IMR-90 (cell line): ENCODE measurements at regions not wholly inside any gene's neighbourhood (a gene's known extent, or its start where the extent isn't known, plus 50 kb on each side); places are given as distances from the start of the nearest gene placed in this dataset.

Experiments used
- ATAC-seq: fragments of 200-7000 bp; cut with Tn5 transposase; 2 replicates; pipeline ENCODE4 v1.9.1; 2020; ENCODE audit warnings: low read depth, mild to moderate bottlenecking, moderate library complexity
- BruUV-seq: library from RNA; stranded (reverse); fragments of 400-500 nt; replicated peaks from 2 replicates; lab custom pipeline; 2021; lab: Mats Ljungman, UMichigan
- CTCF ChIA-PET: fragments of 300-600 bp; formaldehyde crosslinking; extraction: SDS; loops from one replicate; lab custom pipeline; 2021; ENCODE audit warnings: antibody characterized with exemption; lab: Yijun Ruan, JAX
- POLR2A ChIA-PET: fragments of 300-600 bp; sonication (Branson Sonifier 250); formaldehyde crosslinking; loops from one replicate; lab custom pipeline; 2022; ENCODE audit warnings: antibody characterized with exemption; ENCODE audit not compliant: unreplicated experiment; lab: Charles Lee
- DNase-seq: peaks from one replicate; pipeline ENCODE4 v3.0.0; 2013
- H2AFZ ChIP-seq: replicated peaks from 2 replicates; pipeline ENCODE3; 2013; ENCODE audit warnings: low read length, mild to moderate bottlenecking; ENCODE audit not compliant: poor library complexity
- H2AK5ac ChIP-seq: 2 replicates; pipeline ENCODE4 v1.6.1; 2013; ENCODE audit warnings: low read depth, low read length, inconsistent platforms
- H2AK9ac ChIP-seq: replicated peaks from 2 replicates; pipeline ENCODE3; 2013; ENCODE audit warnings: mild to moderate bottlenecking, low read depth, low read length, moderate library complexity; ENCODE audit not compliant: poor library complexity
- H2BK120ac ChIP-seq: 2 replicates; pipeline ENCODE4 v1.6.1; 2013; ENCODE audit warnings: low read depth, low read length, inconsistent platforms
- H2BK15ac ChIP-seq: 3 replicates; pipeline ENCODE4 v1.6.1; 2013; ENCODE audit warnings: low read depth, low read length, inconsistent platforms
- H2BK20ac ChIP-seq: 2 replicates; pipeline ENCODE4 v1.6.1; 2013; ENCODE audit warnings: low read depth, mild to moderate bottlenecking, inconsistent platforms, low read length, moderate library complexity
- H2BK5ac ChIP-seq: 2 replicates; pipeline ENCODE4 v1.6.1; 2013; ENCODE audit warnings: mild to moderate bottlenecking, low read depth, low read length, inconsistent platforms; ENCODE audit not compliant: poor library complexity, severe bottlenecking
- H3K14ac ChIP-seq: replicated peaks from 2 replicates; pipeline ENCODE4 v1.6.1; 2013; ENCODE audit warnings: low read depth, low read length, inconsistent platforms
- H3K18ac ChIP-seq: 2 replicates; pipeline ENCODE4 v1.6.1; 2013; ENCODE audit warnings: low read depth, low read length, control low read depth
- H3K23ac ChIP-seq: 2 replicates; pipeline ENCODE4 v1.6.1; 2013; ENCODE audit warnings: low read depth, low read length, inconsistent platforms
- H3K27ac ChIP-seq: 2 replicates; pipeline ENCODE4 v1.5.1; 2013; ENCODE audit warnings: mild to moderate bottlenecking, control low read depth, low read length; ENCODE audit not compliant: insufficient read depth
- H3K27me3 ChIP-seq: 2 replicates; pipeline ENCODE4 v1.6.1; 2013; ENCODE audit warnings: low read length; ENCODE audit not compliant: control insufficient read depth, insufficient read depth
- H3K36me3 ChIP-seq: 2 replicates; pipeline ENCODE4 v1.6.1; 2013; ENCODE audit warnings: low read length, mixed read lengths; ENCODE audit not compliant: control insufficient read depth, insufficient read depth
- H3K4ac ChIP-seq: 2 replicates; pipeline ENCODE4 v1.6.1; 2013; ENCODE audit warnings: low read depth, low read length, inconsistent platforms
- H3K4me1 ChIP-seq: 2 replicates; pipeline ENCODE4 v1.6.1; 2013; ENCODE audit warnings: low read length, mixed read lengths; ENCODE audit not compliant: control insufficient read depth, insufficient read depth
- H3K4me2 ChIP-seq: 2 replicates; pipeline ENCODE4 v1.6.1; 2013; ENCODE audit warnings: low read depth, mild to moderate bottlenecking, control low read depth, low read length, moderate library complexity
- H3K4me3 ChIP-seq: 2 replicates; pipeline ENCODE4 v1.5.1; 2013; ENCODE audit warnings: low read depth, mild to moderate bottlenecking, control low read depth, low read length, moderate library complexity; ENCODE audit not compliant: insufficient read depth
- H3K56ac ChIP-seq: 2 replicates; pipeline ENCODE4 v1.6.1; 2013; ENCODE audit warnings: low read length, inconsistent platforms; ENCODE audit not compliant: insufficient read depth; ENCODE audit errors: extremely low read depth
- H3K79me1 ChIP-seq, 2 experiments: 2 replicates each; pipeline ENCODE4 v1.6.1; 2013; ENCODE audit warnings: low read length in 2 of 2, inconsistent platforms in 1 of 2, low read depth in 1 of 2
- H3K9ac ChIP-seq: 2 replicates; pipeline ENCODE4 v1.6.1; 2013; ENCODE audit warnings: low read depth, low read length, control low read depth
- H3K9me1 ChIP-seq: 2 replicates; pipeline ENCODE4 v1.6.1; 2013; ENCODE audit warnings: low read length, inconsistent platforms; ENCODE audit not compliant: insufficient read depth
- H3K9me3 ChIP-seq: 2 replicates; pipeline ENCODE4 v1.6.1; 2013; ENCODE audit warnings: low read length; ENCODE audit not compliant: control insufficient read depth, insufficient read depth
- H4K20me1 ChIP-seq: 2 replicates; pipeline ENCODE4 v1.6.1; 2013; ENCODE audit warnings: low read length, inconsistent platforms; ENCODE audit not compliant: insufficient read depth
- H4K5ac ChIP-seq: 2 replicates; pipeline ENCODE4 v1.6.1; 2013; ENCODE audit warnings: mild to moderate bottlenecking, low read depth, low read length, control low read depth
- H4K8ac ChIP-seq, 2 experiments: 2 replicates each; pipeline ENCODE4 v1.6.1; 2013; ENCODE audit warnings: low read depth in 2 of 2, low read length in 2 of 2, control low read depth in 1 of 2, inconsistent platforms in 1 of 2
- H4K91ac ChIP-seq: 2 replicates; pipeline ENCODE4 v1.6.1; 2013; ENCODE audit warnings: low read depth, low read length, inconsistent platforms; ENCODE audit not compliant: insufficient read depth
- BHLHE40 ChIP-seq: fragments of 150-350 bp; IDR thresholded peaks from 2 replicates; pipeline ENCODE4 v1.6.1; 2016; ENCODE audit warnings: mild to moderate bottlenecking, low read depth, low read length
- CEBPB ChIP-seq: IDR thresholded peaks from 2 replicates; pipeline ENCODE4 v1.6.1; 2012; ENCODE audit warnings: low read depth, low read length, improper control_type of control experiment
- CHD1 ChIP-seq: IDR thresholded peaks from 2 replicates; pipeline ENCODE4 v1.6.1; 2012; ENCODE audit warnings: low read depth, low read length, improper control_type of control experiment
- CTCF ChIP-seq: conservative IDR thresholded peaks from 2 replicates; pipeline ENCODE4 v1.5.1; 2012; ENCODE audit warnings: mild to moderate bottlenecking, low read depth, low read length, improper control_type of control experiment
- ELK1 ChIP-seq: fragments of 150-350 bp; IDR thresholded peaks from 2 replicates; pipeline ENCODE4 v1.6.1; 2016; ENCODE audit warnings: low read depth, mild to moderate bottlenecking, low read length, moderate library complexity, borderline replicate concordance
- FOS ChIP-seq: fragments of 150-350 bp; IDR thresholded peaks from 2 replicates; pipeline ENCODE4 v1.6.1; 2016; ENCODE audit warnings: low read depth, low read length
- MAFK ChIP-seq: IDR thresholded peaks from 2 replicates; pipeline ENCODE4 v1.6.1; 2012; ENCODE audit warnings: low read depth, low read length, improper control_type of control experiment
- MAZ ChIP-seq: IDR thresholded peaks from 2 replicates; pipeline ENCODE4 v1.6.1; 2012; ENCODE audit warnings: low read depth, mild to moderate bottlenecking, low read length, improper control_type of control experiment, moderate library complexity, borderline replicate concordance
- MXI1 ChIP-seq: IDR thresholded peaks from 2 replicates; pipeline ENCODE4 v1.6.1; 2012; ENCODE audit warnings: low read depth, mild to moderate bottlenecking, low read length, moderate library complexity, borderline replicate concordance
- NFE2L2 ChIP-seq: fragments of 150-350 bp; IDR thresholded peaks from 2 replicates; pipeline ENCODE4 v1.6.1; 2016; ENCODE audit warnings: low read depth, mild to moderate bottlenecking, low read length
- POLR2A ChIP-seq: IDR thresholded peaks from 2 replicates; pipeline ENCODE4 v1.6.1; 2012; ENCODE audit warnings: mild to moderate bottlenecking, low read depth, low read length
- RAD21 ChIP-seq: IDR thresholded peaks from 2 replicates; pipeline ENCODE4 v1.6.1; 2012; ENCODE audit warnings: low read length, improper control_type of control experiment
- RCOR1 ChIP-seq: IDR thresholded peaks from 2 replicates; pipeline ENCODE4 v1.6.1; 2012; ENCODE audit warnings: mild to moderate bottlenecking, low read length, improper control_type of control experiment; ENCODE audit not compliant: insufficient replicate concordance
- RFX5 ChIP-seq: IDR thresholded peaks from 2 replicates; pipeline ENCODE4 v1.8.0; 2012; ENCODE audit warnings: low read depth, mild to moderate bottlenecking, low read length, moderate library complexity
- SMC3 ChIP-seq: fragments of 150-350 bp; IDR thresholded peaks from 2 replicates; pipeline ENCODE4 v1.6.1; 2016; ENCODE audit warnings: low read depth, mild to moderate bottlenecking, antibody characterized with exemption, low read length, moderate library complexity
- USF2 ChIP-seq: fragments of 150-350 bp; IDR thresholded peaks from 2 replicates; pipeline ENCODE4 v1.6.1; 2017; ENCODE audit warnings: mild to moderate bottlenecking, antibody characterized with exemption, low read length, low read depth
- WGBS, 2 experiments: methylation state at CpG; one replicate each; pipeline versions ENCODE4 v1.1.5 to v1.1.7; 2013; ENCODE audit warnings: missing lambda C conversion rate in 2 of 2; ENCODE audit not compliant: insufficient read length in 1 of 2; ENCODE audit errors: extremely low coverage in 2 of 2; 5-methylcytosine and 5-hydroxymethylcytosine counted together
- dilution Hi-C: fragments of 300-500 bp; cut with HindIII; formaldehyde crosslinking; loops from one replicate; pipeline ENCODE4 v1.14.3; 2018; ENCODE audit warnings: low sequenced_read_pairs; ENCODE audit not compliant: unreplicated experiment
- in situ Hi-C: fragments of 300-500 bp; cut with MboI; formaldehyde crosslinking; loops from 3 replicates; pipeline ENCODE4 v1.14.3; 2019; ENCODE audit warnings: low sequenced_read_pairs, inconsistent platforms, mixed read lengths
- intact Hi-C: fragments of 100-400 bp; cut with micrococcal nuclease; formaldehyde crosslinking; loops from 2 replicates; pipeline ENCODE4 v1.10.0; 2022

- no peak overlapping the region for H4K91ac ChIP-seq
- DNase-seq (no peak), ATAC-seq (no peak)
- in situ Hi-C loops: no loop called here
- H3K18ac ChIP-seq: no peak overlapping the region
- H2BK120ac ChIP-seq: no peak overlapping the region
- H3K14ac ChIP-seq: no peak overlapping the region
- no peak overlapping the region for H2AK9ac ChIP-seq
- H4K8ac ChIP-seq: no peak overlapping the region
- H3K9me1 ChIP-seq: no peaks in the 10 kb centered on the region
- dilution Hi-C loops: no loop called here
- H2BK15ac ChIP-seq: no peak overlapping the region
- H4K5ac ChIP-seq: no peak overlapping the region
- H2BK5ac ChIP-seq: no peak overlapping the region
- H3K4me3 ChIP-seq: no peak overlapping the region
- H3K56ac ChIP-seq: no peak overlapping the region
- H3K27me3 ChIP-seq: no peaks in the 10 kb centered on the region
- intact Hi-C loops: no loop called here
- H2AFZ ChIP-seq: no peak overlapping the region
- ChIA-PET CTCF (no interaction called here), POLR2A (no interaction called here)
- H3K27ac ChIP-seq: no peak overlapping the region
- no peaks in the 10 kb centered on the region for H4K20me1 ChIP-seq
- 0 out of 2 replicates have a peak, but pooled peaks cover under 1% of the 10 kb centered on the region for H3K9me3 ChIP-seq
- no peaks in the 10 kb centered on the region for H3K79me1 ChIP-seq
- no peak overlapping the region for H3K9ac ChIP-seq
- no TSS peak for BruUV-seq
- no peak overlapping the region for H3K4ac ChIP-seq
- H3K36me3 ChIP-seq: no peaks in the 10 kb centered on the region
- no peak overlapping the region for H2BK20ac ChIP-seq
- no peak overlapping the region for H3K4me2 ChIP-seq
- no peak overlapping the region for H2AK5ac ChIP-seq
- WGBS, 2 experiments: no CpG with 5 or more reads among the region's 9 CpGs
- no peak overlapping the region for H3K23ac ChIP-seq
- TF ChIP-seq CEBPB: no peak
- no peak for TF ChIP-seq ELK1
- TF ChIP-seq MAZ: no peak
- no peak for TF ChIP-seq CHD1
- no peak for TF ChIP-seq NFE2L2
- TF ChIP-seq MXI1: no peak
- no peak for TF ChIP-seq RAD21
- no peak for TF ChIP-seq RFX5
- TF ChIP-seq CTCF: no peak
- TF ChIP-seq RCOR1: no peak
- no peak for TF ChIP-seq BHLHE40
- no peak for TF ChIP-seq FOS
- TF ChIP-seq POLR2A: no peak
- TF ChIP-seq MAFK: no peak
- no peak for TF ChIP-seq SMC3
- TF ChIP-seq USF2: no peak
- no peaks in the 10 kb centered on the region for H3K4me1 ChIP-seq
These were observed 504.3 kb downstream of the FAM133A start for GRCh38 chrX:94178145-94178788.
